ENCODE measurements at regions not wholly inside any gene's neighbourhood (a gene's known extent, or its start where the extent isn't known, plus 50 kb on each side); places are given as distances from the start of the nearest gene placed in this dataset.

DNA sequence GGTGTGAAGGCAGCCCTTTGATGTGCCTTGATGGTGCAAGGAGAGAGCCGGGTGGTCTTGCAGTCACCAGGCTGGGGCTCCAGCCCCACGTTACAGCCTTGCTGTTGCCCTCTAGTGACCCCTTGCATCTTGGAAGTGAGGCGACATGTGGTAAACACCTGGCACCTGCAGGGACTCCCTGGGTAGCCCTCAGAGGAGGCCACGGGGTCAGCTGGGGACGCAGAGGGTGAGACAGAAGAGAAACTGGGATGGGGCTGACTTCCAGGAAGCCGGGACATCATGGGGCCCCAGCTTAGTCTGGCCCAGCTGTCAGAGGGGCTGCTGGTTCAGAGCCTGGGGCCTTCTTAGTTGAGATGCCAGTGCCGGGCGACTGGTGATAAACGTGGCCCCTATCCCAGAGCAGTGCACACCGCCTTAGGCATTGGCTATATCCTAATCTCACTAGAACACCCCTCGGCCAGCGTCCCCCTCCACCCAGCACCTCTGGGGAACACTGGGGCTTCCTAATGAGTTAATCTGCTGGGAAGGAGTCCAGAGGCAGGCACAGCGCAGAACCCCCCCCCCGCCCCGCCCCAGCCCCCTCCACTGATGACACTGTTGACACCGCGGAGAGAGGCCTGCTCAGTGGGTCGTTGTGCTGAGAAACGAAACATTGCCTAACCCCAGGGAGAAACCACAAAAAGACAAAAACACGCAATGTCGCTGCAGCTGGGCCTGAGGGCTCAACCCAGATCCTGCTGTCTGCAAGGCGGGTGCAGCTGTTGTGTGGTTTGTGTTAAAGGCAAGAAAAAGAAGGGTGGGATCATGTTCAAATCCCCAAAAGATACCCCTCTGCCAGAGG is 60.5 kb upstream of the KLF13 start:
- TF ChIP-seq POLR2A (IDR thresholded peaks at IDR 0.05; ENCODE audit: low read length) (peak; percentile 64), GATA1 (IDR thresholded peaks at IDR 0.05; ENCODE audit: low read depth, low read length) (peak; percentile 71)

All from erythroblast (primary cell).